ENCODE measurements at regions not wholly inside any gene's neighbourhood (a gene's known extent, or its start where the extent isn't known, plus 50 kb on each side); places are given as distances from the start of the nearest gene placed in this dataset.

- no peak for TF ChIP-seq CTCF (optimal IDR thresholded peaks at IDR 0.05 in 1 of 3, IDR thresholded peaks at IDR 0.05 in 1 of 3, conservative IDR thresholded peaks at IDR 0.05 in 1 of 3; ENCODE audit: extremely low read depth in 1 of 3, insufficient read depth in 2 of 3, low read length in 3 of 3)
- no peak for TF ChIP-seq EZH2 (IDR thresholded peaks at IDR 0.05; ENCODE audit: low read length)
Observed at GRCh38 chr14:47935332-47935731, 259.9 kb upstream of the MDGA2 start.
